HepG2 (cell line): ENCODE measurements at regions not wholly inside any gene's neighbourhood (a gene's known extent, or its start where the extent isn't known, plus 50 kb on each side); places are given as distances from the start of the nearest gene placed in this dataset.

Experiments
- EHMT2 ChIP-seq: fragments of 200-600 bp; sonication (generic); IDR thresholded peaks from 2 replicates; pipeline ENCODE4 v1.7.0; 2017; ENCODE audit warnings: antibody characterized with exemption, low read depth, low read length, borderline replicate concordance
- HDAC6 ChIP-seq: fragments of 200-600 bp; sonication (generic); IDR thresholded peaks from 2 replicates; pipeline ENCODE4 v1.7.0; 2017; ENCODE audit warnings: mild to moderate bottlenecking, antibody characterized with exemption, low read length, low read depth
- KLF15 ChIP-seq: sonication (generic); formaldehyde crosslinking; IDR thresholded peaks from 2 replicates; pipeline ENCODE4 v1.8.1; 2023; ENCODE audit warnings: borderline replicate concordance, mild to moderate bottlenecking, inconsistent platforms, missing genetic modification reagents, mixed read lengths
- PLRG1 ChIP-seq: fragments of 450-650 bp; conservative IDR thresholded peaks from 2 replicates; pipeline ENCODE4 v1.6.1; 2016
- ZNF136 ChIP-seq: sonication (generic); formaldehyde crosslinking; IDR thresholded peaks from 2 replicates; pipeline ENCODE4 v1.8.1; 2022; ENCODE audit warnings: low read depth, mild to moderate bottlenecking, moderate library complexity, missing genetic modification reagents
- ZNF337 ChIP-seq: sonication (generic); formaldehyde crosslinking; IDR thresholded peaks from 2 replicates; pipeline ENCODE4 v1.5.1; 2020; ENCODE audit warnings: missing genetic modification reagents, low read depth, mild to moderate bottlenecking, borderline replicate concordance
- ZNF33B ChIP-seq: sonication (generic); formaldehyde crosslinking; IDR thresholded peaks from 2 replicates; pipeline ENCODE4 v1.5.1; 2020; ENCODE audit warnings: mild to moderate bottlenecking, missing genetic modification reagents
- ZNF44 ChIP-seq: sonication (generic); formaldehyde crosslinking; IDR thresholded peaks from 2 replicates; pipeline ENCODE4 v1.5.1; 2020; ENCODE audit warnings: mild to moderate bottlenecking, missing genetic modification reagents
- TF ChIP-seq, protein P1 (sequence below), 2 experiments: fragments of 450-650 bp in 1 of 2; sonication (generic) in 1 of 2; formaldehyde crosslinking in 1 of 2; IDR thresholded peaks; 2 replicates each; pipeline versions ENCODE4 v1.6.1 to v1.8.0; 2016 to 2022; ENCODE audit warnings: antibody characterized with exemption in 1 of 2, mild to moderate bottlenecking in 1 of 2, missing genetic modification reagents in 1 of 2
- TF ChIP-seq, protein P2 (sequence below): sonication (generic); formaldehyde crosslinking; IDR thresholded peaks from 2 replicates; pipeline ENCODE4 v1.4.0; 2020; ENCODE audit warnings: mild to moderate bottlenecking, missing genetic modification reagents
- TF ChIP-seq, protein P3 (sequence below): sonication (generic); formaldehyde crosslinking; IDR thresholded peaks from 2 replicates; pipeline ENCODE4 v1.4.0; 2020; ENCODE audit warnings: missing genetic modification reagents, low read depth, mild to moderate bottlenecking, borderline replicate concordance

DNA sequence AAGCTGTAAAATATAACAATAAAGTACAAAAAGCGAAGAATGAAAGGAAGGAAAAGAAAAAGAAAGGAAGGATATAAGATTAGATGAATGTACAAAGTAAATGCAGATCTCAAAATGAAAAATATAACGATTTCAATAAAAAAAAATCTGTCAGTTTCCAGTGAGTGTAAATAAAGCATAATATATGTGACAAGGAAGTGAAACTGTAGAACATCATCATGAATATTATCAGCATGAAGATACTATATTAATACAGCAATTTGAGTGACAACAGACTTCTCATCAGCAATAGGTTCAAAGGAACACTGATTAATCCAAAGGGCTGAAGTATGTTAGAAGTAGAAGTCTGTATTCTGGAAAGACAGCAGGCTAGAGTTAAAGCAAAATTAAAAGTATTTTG, 659.5 kb upstream of the MBL2 start (continued):
- TF ChIP-seq, protein P1, sequence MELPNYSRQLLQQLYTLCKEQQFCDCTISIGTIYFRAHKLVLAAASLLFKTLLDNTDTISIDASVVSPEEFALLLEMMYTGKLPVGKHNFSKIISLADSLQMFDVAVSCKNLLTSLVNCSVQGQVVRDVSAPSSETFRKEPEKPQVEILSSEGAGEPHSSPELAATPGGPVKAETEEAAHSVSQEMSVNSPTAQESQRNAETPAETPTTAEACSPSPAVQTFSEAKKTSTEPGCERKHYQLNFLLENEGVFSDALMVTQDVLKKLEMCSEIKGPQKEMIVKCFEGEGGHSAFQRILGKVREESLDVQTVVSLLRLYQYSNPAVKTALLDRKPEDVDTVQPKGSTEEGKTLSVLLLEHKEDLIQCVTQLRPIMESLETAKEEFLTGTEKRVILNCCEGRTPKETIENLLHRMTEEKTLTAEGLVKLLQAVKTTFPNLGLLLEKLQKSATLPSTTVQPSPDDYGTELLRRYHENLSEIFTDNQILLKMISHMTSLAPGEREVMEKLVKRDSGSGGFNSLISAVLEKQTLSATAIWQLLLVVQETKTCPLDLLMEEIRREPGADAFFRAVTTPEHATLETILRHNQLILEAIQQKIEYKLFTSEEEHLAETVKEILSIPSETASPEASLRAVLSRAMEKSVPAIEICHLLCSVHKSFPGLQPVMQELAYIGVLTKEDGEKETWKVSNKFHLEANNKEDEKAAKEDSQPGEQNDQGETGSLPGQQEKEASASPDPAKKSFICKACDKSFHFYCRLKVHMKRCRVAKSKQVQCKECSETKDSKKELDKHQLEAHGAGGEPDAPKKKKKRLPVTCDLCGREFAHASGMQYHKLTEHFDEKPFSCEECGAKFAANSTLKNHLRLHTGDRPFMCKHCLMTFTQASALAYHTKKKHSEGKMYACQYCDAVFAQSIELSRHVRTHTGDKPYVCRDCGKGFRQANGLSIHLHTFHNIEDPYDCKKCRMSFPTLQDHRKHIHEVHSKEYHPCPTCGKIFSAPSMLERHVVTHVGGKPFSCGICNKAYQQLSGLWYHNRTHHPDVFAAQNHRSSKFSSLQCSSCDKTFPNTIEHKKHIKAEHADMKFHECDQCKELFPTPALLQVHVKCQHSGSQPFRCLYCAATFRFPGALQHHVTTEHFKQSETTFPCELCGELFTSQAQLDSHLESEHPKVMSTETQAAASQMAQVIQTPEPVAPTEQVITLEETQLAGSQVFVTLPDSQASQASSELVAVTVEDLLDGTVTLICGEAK (IDR thresholded peaks at IDR 0.05), result no peak
- TF ChIP-seq, protein P1 (CRISPR knock-in tag; IDR thresholded peaks at IDR 0.05), result no peak
- no peak for TF ChIP-seq EHMT2
- TF ChIP-seq ZNF44 (CRISPR knock-in tag), result no peak
- no peak for TF ChIP-seq ZNF337
- TF ChIP-seq, protein P2, sequence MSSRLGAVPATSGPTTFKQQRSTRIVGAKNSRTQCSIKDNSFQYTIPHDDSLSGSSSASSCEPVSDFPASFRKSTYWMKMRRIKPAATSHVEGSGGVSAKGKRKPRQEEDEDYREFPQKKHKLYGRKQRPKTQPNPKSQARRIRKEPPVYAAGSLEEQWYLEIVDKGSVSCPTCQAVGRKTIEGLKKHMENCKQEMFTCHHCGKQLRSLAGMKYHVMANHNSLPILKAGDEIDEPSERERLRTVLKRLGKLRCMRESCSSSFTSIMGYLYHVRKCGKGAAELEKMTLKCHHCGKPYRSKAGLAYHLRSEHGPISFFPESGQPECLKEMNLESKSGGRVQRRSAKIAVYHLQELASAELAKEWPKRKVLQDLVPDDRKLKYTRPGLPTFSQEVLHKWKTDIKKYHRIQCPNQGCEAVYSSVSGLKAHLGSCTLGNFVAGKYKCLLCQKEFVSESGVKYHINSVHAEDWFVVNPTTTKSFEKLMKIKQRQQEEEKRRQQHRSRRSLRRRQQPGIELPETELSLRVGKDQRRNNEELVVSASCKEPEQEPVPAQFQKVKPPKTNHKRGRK (CRISPR knock-in tag), result no peak
- no peak for TF ChIP-seq PLRG1
- no peak for TF ChIP-seq ZNF136 (CRISPR knock-in tag)
- TF ChIP-seq ZNF33B (CRISPR knock-in tag), result no peak
- TF ChIP-seq, protein P3, sequence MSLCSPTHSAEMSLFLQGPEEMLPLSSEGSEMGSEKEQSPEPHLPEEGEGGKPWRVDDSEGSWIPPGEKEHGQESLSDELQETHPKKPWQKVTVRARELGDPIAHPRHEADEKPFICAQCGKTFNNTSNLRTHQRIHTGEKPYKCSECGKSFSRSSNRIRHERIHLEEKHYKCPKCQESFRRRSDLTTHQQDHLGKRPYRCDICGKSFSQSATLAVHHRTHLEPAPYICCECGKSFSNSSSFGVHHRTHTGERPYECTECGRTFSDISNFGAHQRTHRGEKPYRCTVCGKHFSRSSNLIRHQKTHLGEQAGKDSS (CRISPR knock-in tag), result no peak
- TF ChIP-seq KLF15 (CRISPR knock-in tag), result no peak
- TF ChIP-seq HDAC6, result no peak
- TF ChIP-seq, all 625 proteins: peak for 0
